ENCODE measurements at regions not wholly inside any gene's neighbourhood (a gene's known extent, or its start where the extent isn't known, plus 50 kb on each side); places are given as distances from the start of the nearest gene placed in this dataset.

DNA sequence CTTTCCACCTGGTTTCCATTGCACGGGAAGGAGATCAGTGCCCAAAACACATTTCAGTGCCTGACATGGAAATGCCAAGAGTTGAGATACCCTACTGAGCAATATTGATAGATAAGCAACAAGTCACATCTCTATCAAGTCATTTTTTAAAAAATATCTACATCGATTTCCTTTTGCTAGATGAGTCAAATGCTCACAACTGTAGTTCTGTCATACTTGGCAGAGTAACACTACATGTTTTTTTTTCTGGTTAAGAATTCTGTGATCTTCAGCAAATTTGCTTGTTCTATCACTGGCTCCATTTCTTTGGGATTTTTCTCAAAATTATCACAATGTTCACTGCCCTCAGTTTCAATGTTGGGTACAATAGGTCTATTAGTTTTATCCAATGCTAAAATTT lies 145.4 kb downstream of the ZC3H11B start:
- DNase-seq = peak; percentile 37

DNA sequence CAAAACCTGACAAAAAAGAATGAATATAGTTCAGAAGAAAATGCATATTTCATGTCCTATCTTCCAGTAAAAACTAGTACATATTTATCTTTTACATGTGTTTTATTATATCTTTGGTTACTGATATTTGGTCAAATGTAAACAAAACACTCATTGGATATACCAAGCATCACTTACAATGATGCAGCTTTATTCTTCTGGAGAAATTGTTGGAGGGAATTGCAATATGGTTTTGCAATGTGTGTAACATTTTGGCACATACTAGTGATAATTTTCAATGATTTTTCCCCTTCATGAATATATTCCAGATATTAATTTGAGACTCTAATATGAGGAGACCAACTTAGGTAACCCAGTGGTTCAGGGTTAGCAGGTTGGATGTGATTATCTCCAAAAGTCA lies 146.1 kb downstream of the ZC3H11B start:
- no peak for DNase-seq

- peak; percentile 88 for DNase-seq
Observed at GRCh38 chr1:219465212-219466093, 147.5 kb downstream of the ZC3H11B start.

DNA sequence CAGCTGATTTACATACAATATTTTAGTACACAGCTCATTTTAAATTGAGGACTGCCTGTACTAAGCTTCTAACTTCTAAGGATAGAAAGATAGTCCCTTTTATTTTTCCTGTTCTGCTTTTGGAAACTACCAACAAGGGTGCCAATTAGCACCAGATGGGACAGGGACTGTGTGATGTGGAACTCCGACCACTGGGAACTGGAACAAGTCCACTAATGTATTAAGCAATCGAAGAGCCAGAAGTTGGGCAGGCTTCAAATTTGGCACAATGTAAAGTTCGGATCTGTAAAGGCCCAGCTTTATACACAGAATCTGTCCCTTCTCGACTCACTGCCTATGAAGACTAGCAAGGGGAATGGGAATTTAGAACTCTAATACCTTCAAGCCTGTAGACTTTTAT lies 149.3 kb downstream of the ZC3H11B start:
- no peak for DNase-seq

GRCh38 chr1:219461981-219462400 lies 150.9 kb downstream of the ZC3H11B start:
- DNase-seq = no peak

- peak; percentile 29 for DNase-seq
Observed at GRCh38 chr1:219460896-219461815, 151.7 kb downstream of the ZC3H11B start.

- DNase-seq = no peak
Observed at GRCh38 chr1:219460081-219460895, 152.6 kb downstream of the ZC3H11B start.

GRCh38 chr1:219459351-219460080 lies 153.4 kb downstream of the ZC3H11B start:
- DNase-seq = no peak

GRCh38 chr1:219446288-219446687 lies 166.6 kb downstream of the ZC3H11B start:
- DNase-seq = no peak

GRCh38 chr1:219445864-219446263 lies 167.0 kb downstream of the ZC3H11B start:
- DNase-seq = no peak

DNA sequence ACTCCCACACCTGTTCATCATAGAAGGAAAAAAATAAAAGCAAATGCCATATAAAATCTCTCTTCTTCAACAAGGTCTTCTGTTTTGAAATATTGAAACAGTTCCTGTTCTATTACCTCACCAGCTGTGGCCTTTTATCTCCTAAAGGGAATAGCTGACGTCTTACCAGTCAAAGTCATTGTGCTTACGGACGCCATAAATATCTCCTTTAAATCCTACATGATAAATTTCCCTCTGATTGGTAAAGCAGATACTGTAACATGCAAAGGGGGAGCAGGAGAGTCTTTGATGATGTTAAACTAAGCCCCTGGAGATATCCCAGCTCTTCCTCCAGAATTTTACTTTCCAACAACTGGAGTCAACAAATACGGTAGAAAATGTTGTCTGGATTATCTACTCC lies 168.4 kb downstream of the ZC3H11B start:
- no peak for DNase-seq

- no peak for DNase-seq
Observed at GRCh38 chr1:219443763-219444162, 169.1 kb downstream of the ZC3H11B start.

GRCh38 chr1:219442611-219443061 lies 170.3 kb downstream of the ZC3H11B start:
- no peak for DNase-seq

DNA sequence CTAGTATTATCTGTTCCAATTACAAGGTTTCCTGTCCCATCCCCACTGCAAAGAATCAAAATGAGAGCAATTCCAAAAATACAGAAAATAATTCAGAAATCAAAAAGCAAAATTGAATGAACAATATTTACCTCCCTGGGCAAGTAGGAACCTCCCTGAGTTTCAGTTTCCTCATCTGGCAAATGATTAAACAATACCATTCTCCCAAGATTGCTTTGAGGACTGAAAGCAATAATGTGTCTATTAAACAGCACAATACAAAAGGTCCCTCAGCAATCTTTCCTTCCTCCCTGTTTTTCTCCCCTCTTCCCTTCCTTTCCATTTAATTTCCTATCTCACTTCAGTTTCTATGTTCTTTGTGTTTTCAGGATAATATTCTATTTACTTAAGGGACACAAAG lies 171.0 kb downstream of the ZC3H11B start:
- no peak for DNase-seq

DNA sequence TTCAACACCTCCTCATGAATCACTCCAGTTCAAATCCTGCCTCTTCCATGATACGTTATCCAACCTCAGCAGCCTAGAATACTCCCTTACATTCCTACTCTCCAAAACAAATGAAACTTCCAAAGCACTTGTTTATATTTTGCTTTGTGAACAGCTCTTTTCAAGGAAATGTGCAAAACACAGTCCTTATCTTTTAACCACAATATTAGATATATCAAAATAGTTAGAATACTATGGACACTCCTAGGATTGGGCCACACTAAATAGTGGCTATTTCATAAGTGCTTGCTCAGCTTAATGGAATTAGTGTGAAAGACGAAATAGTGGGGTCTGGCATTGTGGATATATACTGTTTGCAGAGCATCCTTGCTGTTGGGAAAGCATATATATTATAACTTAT lies 173.5 kb downstream of the ZC3H11B start:
- DNase-seq = no peak

GRCh38 chr1:219438386-219438785 lies 174.5 kb downstream of the ZC3H11B start:
- DNase-seq = no peak

DNA sequence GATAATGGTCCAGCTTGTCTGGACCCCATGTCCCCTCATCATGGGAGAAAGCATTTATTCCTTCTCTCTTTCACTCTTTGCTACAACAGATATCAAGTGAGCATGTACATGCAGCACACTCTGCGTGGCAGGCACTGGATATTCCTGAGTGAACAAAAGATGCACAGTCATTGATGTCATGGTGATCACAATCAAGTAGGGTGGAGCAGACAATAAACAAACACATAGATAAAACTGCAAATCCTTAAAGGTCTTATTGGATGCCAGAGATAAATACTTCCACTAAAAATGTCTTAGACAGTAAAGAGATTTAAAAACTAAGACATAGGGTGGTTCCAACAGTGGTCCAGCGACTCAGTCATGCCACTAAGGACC lies 178.0 kb downstream of the ZC3H11B start:
- no peak for DNase-seq

DNA sequence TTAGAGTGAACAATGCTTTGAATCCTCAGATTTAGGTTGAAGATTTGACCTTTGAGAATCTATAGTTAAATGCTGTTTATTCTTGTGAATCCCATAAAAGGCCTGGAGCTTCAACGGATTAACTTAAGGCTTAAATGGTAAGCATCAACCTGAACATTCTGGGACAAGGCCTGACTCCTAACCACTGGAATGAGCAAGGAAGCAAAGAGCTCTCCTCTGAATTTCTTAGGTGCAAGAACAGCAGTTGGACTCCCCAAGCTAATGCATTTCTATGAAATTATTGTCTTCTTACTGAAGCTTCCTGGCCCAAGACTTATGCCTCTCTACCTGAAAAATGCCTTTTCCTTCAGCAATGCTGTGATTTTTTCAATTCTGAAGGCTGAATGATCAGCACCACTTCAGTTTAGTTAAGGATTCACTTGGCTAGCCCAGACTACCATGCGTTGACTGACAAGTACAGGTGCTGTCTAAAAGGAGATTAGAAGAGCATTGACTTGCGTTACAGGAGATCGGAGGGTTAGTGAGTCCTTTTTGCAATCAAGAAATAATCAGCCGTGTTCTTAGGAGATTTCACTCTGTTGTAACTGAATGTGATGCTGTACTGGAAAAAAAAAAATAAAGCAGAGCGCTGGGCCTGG lies 178.5 kb downstream of the ZC3H11B start:
- DNase-seq = no peak

DNA sequence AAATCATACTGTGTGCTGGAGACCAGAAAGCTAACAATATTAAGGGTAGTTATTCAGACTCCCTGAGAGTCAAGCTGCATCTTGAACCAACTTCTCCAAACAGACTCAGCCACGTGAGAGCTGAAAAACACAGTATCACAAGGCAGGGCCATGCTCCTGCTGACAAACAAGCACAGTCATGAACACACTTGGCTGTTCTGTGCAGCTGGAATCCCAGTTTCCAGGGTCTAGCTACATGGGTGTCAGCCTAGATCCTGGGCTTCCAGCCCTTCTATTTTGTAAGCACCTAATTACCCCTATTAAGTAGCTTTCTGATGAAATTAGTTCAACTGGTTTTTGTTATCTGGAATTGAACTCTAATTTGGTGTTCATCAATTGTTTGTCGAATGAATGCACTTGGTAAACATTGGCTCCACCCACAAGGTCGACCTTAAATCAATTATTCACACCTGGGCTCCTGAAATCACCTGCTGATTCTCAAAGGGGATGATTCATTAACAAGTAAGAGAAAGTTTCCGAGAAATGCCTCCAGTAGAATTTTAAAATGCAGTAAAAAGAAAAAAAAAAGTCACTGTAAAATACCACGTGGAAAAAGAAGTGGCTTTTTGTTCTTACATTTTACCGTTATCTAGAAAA lies 179.3 kb downstream of the ZC3H11B start:
- DNase-seq = no peak

DNA sequence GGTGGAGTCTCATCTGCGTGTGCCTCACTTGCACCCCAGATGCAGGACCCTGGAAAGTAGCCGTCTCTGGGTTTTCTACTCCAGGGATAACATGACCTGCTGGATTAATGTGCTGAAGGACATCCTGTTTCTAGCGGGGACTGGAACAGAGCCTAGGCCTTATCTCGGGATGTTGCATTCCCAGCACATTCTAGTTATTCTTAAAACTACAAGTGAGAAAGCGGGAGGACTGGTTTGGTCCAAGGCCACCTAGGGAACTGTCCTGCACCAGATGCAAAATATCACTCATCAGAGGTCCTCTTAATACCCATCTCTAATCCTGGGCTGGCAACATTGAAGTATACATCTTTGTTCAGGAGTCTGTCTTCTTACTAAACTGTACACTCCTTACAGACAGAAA lies 179.9 kb downstream of the ZC3H11B start:
- DNase-seq = no peak

DNA sequence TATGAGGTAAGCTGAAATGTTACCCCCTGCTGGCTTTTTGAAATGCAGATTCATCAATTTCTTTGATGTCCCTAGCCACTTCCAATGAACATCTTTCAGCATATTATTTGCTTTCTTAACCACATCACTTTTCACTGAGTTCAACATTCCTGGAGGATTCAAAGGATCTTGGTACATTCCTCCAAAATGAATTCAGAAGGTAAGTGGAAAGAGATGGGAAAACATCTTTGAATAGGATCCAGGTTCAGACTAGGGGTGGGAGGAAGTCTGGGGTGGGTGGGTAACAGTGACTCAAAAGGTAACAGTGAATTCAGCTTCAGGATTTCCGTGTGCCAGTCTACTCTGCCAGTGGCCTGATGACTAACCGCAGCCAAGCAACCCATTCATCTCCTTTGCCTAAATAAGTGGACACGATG lies 180.7 kb downstream of the ZC3H11B start:
- peak; percentile 50 for DNase-seq

Data from activated CD4-positive, alpha-beta T cell treated with anti-CD3 and anti-CD28 coated beads, Interleukin-10, Interleukin-2, amounts not matched to agents 100 ng/mL and 50 ng/mL, durations not matched to agents 16 hours and 8 hours (primary cell).